Peyer's patch (tissue), 4 donors: ENCODE measurements at regions not wholly inside any gene's neighbourhood (a gene's known extent, or its start where the extent isn't known, plus 50 kb on each side); places are given as distances from the start of the nearest gene placed in this dataset.
"Not testable (repeated sequence)": the region's sequence is repeated elsewhere in the genome, so short reads cannot be mapped to it uniquely, and the experiment has no call there.

ENCODE experiments used
- DNase-seq, 3 donors: peaks; one replicate each; pipeline ENCODE4 v3.0.0-alpha.2; 2017 to 2019
- H3K27ac ChIP-seq, 4 donors: fragments of 200-600 bp; sonication (generic); one replicate each; pipeline ENCODE4 v1.5.1; 2016 to 2019
- H3K27me3 ChIP-seq, 2 donors: fragments of 200-600 bp; sonication (generic); one replicate each; pipeline ENCODE4 v1.5.1; 2019
- H3K36me3 ChIP-seq, 3 donors: fragments of 200-600 bp; sonication (generic); one replicate each; pipeline ENCODE4 v1.5.1; 2016 to 2019
- H3K4me1 ChIP-seq, 4 donors: fragments of 200-600 bp; sonication (generic); one replicate each; pipeline ENCODE4 v1.5.1; 2016 to 2019
- H3K4me3 ChIP-seq, 4 donors: fragments of 200-600 bp; sonication (generic); 1 replicate in 3 of 4; 2 replicates in 1 of 4; pipeline ENCODE4 v1.5.1; 2016 to 2019; ENCODE audit warnings: mild to moderate bottlenecking in 1 of 4
- H3K9me3 ChIP-seq, 4 donors: fragments of 200-600 bp; sonication (generic); one replicate each; pipeline ENCODE4 v1.5.1; 2016 to 2019; ENCODE audit warnings: mild to moderate bottlenecking in 1 of 4
- CTCF ChIP-seq, 6 experiments: fragments of 450-650 bp in 4 of 6; fragments of 200-600 bp in 2 of 6; sonication (generic) in 1 of 6; IDR thresholded peaks; one replicate each; pipeline ENCODE4 v1.5.1; 2017 to 2019; ENCODE audit warnings: antibody characterized with exemption in 6 of 6, mild to moderate bottlenecking in 3 of 6, moderate library complexity in 1 of 6
- POLR2A ChIP-seq, 2 donors: fragments of 450-650 bp; IDR thresholded peaks; one replicate each; pipeline ENCODE4 v1.5.1; 2017; ENCODE audit warnings: antibody characterized with exemption in 2 of 2, mild to moderate bottlenecking in 2 of 2, moderate library complexity in 2 of 2

- Histone ChIP-seq H3K36me3 (no peaks in the 10 kb centered on the region), H3K27ac (no peak overlapping the region), H3K27me3 (no peaks in the 10 kb centered on the region), H3K9me3 (peaks cover 0 to 13% (median 0%) of the 10 kb centered on the region in 4 donors), H3K4me1 (no peaks in the 10 kb centered on the region), H3K4me3 (no peak overlapping the region)
- TF ChIP-seq POLR2A (IDR thresholded peaks at IDR 0.05), result no peak
- DNase-seq, result no peak
Measured at GRCh38 chr1:61563611-61564010, 161.3 kb downstream of the TM2D1 start.

- Histone ChIP-seq H3K27ac (no peak overlapping the region), H3K9me3 (peaks cover 0 to 13% (median 0%) of the 10 kb centered on the region in 4 donors), H3K4me3 (no peak overlapping the region), H3K36me3 (no peaks in the 10 kb centered on the region), H3K27me3 (no peaks in the 10 kb centered on the region), H3K4me1 (no peaks in the 10 kb centered on the region)
- TF ChIP-seq POLR2A (IDR thresholded peaks at IDR 0.05) (no peak), CTCF (IDR thresholded peaks at IDR 0.05) (no peak)
- no peak for DNase-seq
Measured at GRCh38 chr1:61561666-61562065, 163.3 kb downstream of the TM2D1 start.

- TF ChIP-seq POLR2A (IDR thresholded peaks at IDR 0.05), result no peak
- Histone ChIP-seq H3K9me3 (no peaks in the 10 kb centered on the region), H3K4me1 (no peaks in the 10 kb centered on the region), H3K36me3 (no peaks in the 10 kb centered on the region), H3K4me3 (no peak overlapping the region), H3K27me3 (no peaks in the 10 kb centered on the region), H3K27ac (no peak overlapping the region)
- DNase-seq, result no peak
Measured at GRCh38 chr1:61560385-61560784, 164.6 kb downstream of the TM2D1 start.

GRCh38 chr1:61556631-61557030, 168.3 kb downstream of the TM2D1 start:
- TF ChIP-seq POLR2A (IDR thresholded peaks at IDR 0.05) (no peak), CTCF (IDR thresholded peaks at IDR 0.05) (no peak)
- Histone ChIP-seq H3K27me3 (no peaks in the 10 kb centered on the region), H3K36me3 (no peaks in the 10 kb centered on the region), H3K4me3 (no peak overlapping the region), H3K4me1 (no peaks in the 10 kb centered on the region), H3K27ac (no peak overlapping the region), H3K9me3 (no peaks in the 10 kb centered on the region)
- no peak for DNase-seq

GRCh38 chr1:61552630-61553305, 172.2 kb downstream of the TM2D1 start:
- Histone ChIP-seq H3K27ac (no peak overlapping the region), H3K36me3 (no peaks in the 10 kb centered on the region), H3K4me1 (no peaks in the 10 kb centered on the region), H3K9me3 (no peaks in the 10 kb centered on the region), H3K27me3 (no peaks in the 10 kb centered on the region), H3K4me3 (no peak overlapping the region)
- TF ChIP-seq CTCF (IDR thresholded peaks at IDR 0.05), result no peak
- TF ChIP-seq POLR2A (IDR thresholded peaks at IDR 0.05), result no peak
- no peak for DNase-seq

- not testable (repeated sequence) for H3K27me3 ChIP-seq, H3K4me1 ChIP-seq, H3K4me3 ChIP-seq, DNase-seq, H3K36me3 ChIP-seq, H3K27ac ChIP-seq, H3K9me3 ChIP-seq
Measured at GRCh38 chr1:61547302-61547701, 177.6 kb downstream of the TM2D1 start.

- not testable (repeated sequence) for H3K4me1 ChIP-seq, DNase-seq, H3K27me3 ChIP-seq, H3K4me3 ChIP-seq, H3K9me3 ChIP-seq, H3K27ac ChIP-seq, H3K36me3 ChIP-seq
Measured at GRCh38 chr1:61544870-61545269, 180.1 kb downstream of the TM2D1 start.

GRCh38 chr1:61543498-61543897, 181.4 kb downstream of the TM2D1 start:
- H3K27ac ChIP-seq, H3K36me3 ChIP-seq, H3K4me1 ChIP-seq, H3K9me3 ChIP-seq, H3K27me3 ChIP-seq, DNase-seq, H3K4me3 ChIP-seq: not testable (repeated sequence)
